HepG2 (cell line): ENCODE measurements at regions not wholly inside any gene's neighbourhood (a gene's known extent, or its start where the extent isn't known, plus 50 kb on each side); places are given as distances from the start of the nearest gene placed in this dataset.

Experiments
- ATAC-seq: fragments of 200-7000 bp; cut with Tn5 transposase; 3 replicates; pipeline ENCODE4 v1.9.1; 2020; ENCODE audit warnings: mild to moderate bottlenecking, moderate library complexity
- BruUV-seq: library from RNA; stranded (reverse); fragments of 400-500 nt; replicated peaks from 2 replicates; lab custom pipeline; 2021; lab: Mats Ljungman, UMichigan
- CTCF ChIA-PET: fragments of 300-600 bp; formaldehyde crosslinking; extraction: SDS; loops from one replicate; lab custom pipeline; 2021; ENCODE audit warnings: low total read pairs, inconsistent platforms, low intra/inter-chr PET ratio; lab: Yijun Ruan, JAX
- POLR2A ChIA-PET: fragments of 350-600 bp; sonication (Branson Sonifier 250); formaldehyde crosslinking; loops from one replicate; lab custom pipeline; 2020; ENCODE audit warnings: antibody characterized with exemption, inconsistent platforms; lab: Yijun Ruan, JAX
- DNase-seq: peaks from one replicate; pipeline ENCODE4 v3.0.0-alpha.2; 2015; ENCODE audit warnings: low spot score
- FAIRE-seq: peaks from 3 replicates; lab custom pipeline; 2011; peaks lifted over from hg19 to GRCh38; lab: Jason Lieb, UNC
- H2AFZ ChIP-seq: one replicate; pipeline ENCODE4 v1.6.1; 2011; ENCODE audit warnings: low read length, inconsistent platforms
- H3K27ac ChIP-seq: fragments of 300-600 bp; 3 replicates; pipeline ENCODE4 v1.8.0; 2011; ENCODE audit warnings: mixed run types, mild to moderate bottlenecking, mixed read lengths, low read length, inconsistent platforms; ENCODE audit not compliant: insufficient read depth; ENCODE audit errors: extremely low read length
- H3K27me3 ChIP-seq, 2 experiments: fragments of 200-600 bp in 1 of 2; 2 replicates in 1 of 2; 3 replicates in 1 of 2; pipeline versions ENCODE4 v1.6.0 to v1.8.0; 2011; ENCODE audit warnings: low read length in 2 of 2, mild to moderate bottlenecking in 2 of 2, moderate library complexity in 2 of 2, inconsistent platforms in 1 of 2; ENCODE audit not compliant: insufficient read depth in 2 of 2, control insufficient read depth in 1 of 2
- H3K36me3 ChIP-seq, 2 experiments: fragments of 200-600 bp in 1 of 2; replicated peaks in 1 of 2; 2 replicates in 1 of 2; 3 replicates in 1 of 2; pipeline versions ENCODE4 v1.5.1 to v1.8.0; 2011; ENCODE audit warnings: low read length in 2 of 2, inconsistent platforms in 1 of 2; ENCODE audit not compliant: insufficient read depth in 2 of 2, control insufficient read depth in 1 of 2
- H3K4me1 ChIP-seq: 2 replicates; pipeline ENCODE4 v1.5.1; 2012; ENCODE audit warnings: low read length, inconsistent platforms; ENCODE audit not compliant: insufficient read depth
- H3K4me2 ChIP-seq: 2 replicates; pipeline ENCODE4 v1.6.0; 2011; ENCODE audit warnings: low read depth, low read length, inconsistent platforms
- H3K4me3 ChIP-seq, 3 experiments: fragments of 200-600 bp in 1 of 3; sonication (generic), shearing (Covaris generic) in 1 of 3; replicated peaks in 1 of 3; 2 replicates each; pipeline ENCODE4 v1.5.1; 2011 to 2016; ENCODE audit warnings: low read length in 3 of 3, inconsistent platforms in 2 of 3, low read depth in 2 of 3, mild to moderate bottlenecking in 2 of 3, control low read depth in 1 of 3, mixed read lengths in 1 of 3; ENCODE audit not compliant: insufficient read depth in 1 of 3
- H3K79me2 ChIP-seq: one replicate; pipeline ENCODE4 v1.6.1; 2011; ENCODE audit warnings: low read length, inconsistent platforms; ENCODE audit not compliant: insufficient read depth
- H3K9ac ChIP-seq: 2 replicates; pipeline ENCODE4 v1.6.0; 2011; ENCODE audit warnings: mild to moderate bottlenecking, low read depth, low read length, inconsistent platforms; ENCODE audit not compliant: insufficient read depth
- H3K9me3 ChIP-seq: 2 replicates; pipeline ENCODE4 v1.5.1; 2012; ENCODE audit warnings: mild to moderate bottlenecking, low read length
- H4K20me1 ChIP-seq: 2 replicates; pipeline ENCODE4 v1.6.0; 2011; ENCODE audit warnings: inconsistent platforms, mild to moderate bottlenecking, low read length, moderate library complexity; ENCODE audit not compliant: insufficient read depth
- HNRNPUL1 ChIP-seq: fragments of 200-400 bp; formaldehyde crosslinking; IDR thresholded peaks from 2 replicates; pipeline ENCODE4 v1.6.1; 2017; ENCODE audit warnings: low read depth, mild to moderate bottlenecking, low read length, moderate library complexity
- WGBS: methylation state at CpG from one replicate; pipeline ENCODE4 v1.1.6; 2017; ENCODE audit warnings: low lambda C conversion rate; 5-methylcytosine and 5-hydroxymethylcytosine counted together
- in situ Hi-C: cut with HindIII; loops from 2 replicates; pipeline ENCODE4 v1.10.0; 2017; ENCODE audit warnings: low pct_unique_long_range_greater_than_20kb; ENCODE audit not compliant: extremely low pct_ligation_motif_present
- intact Hi-C: fragments of 100-400 bp; cut with micrococcal nuclease; formaldehyde crosslinking; loops from one replicate; pipeline ENCODE4 v1.10.0; 2022; ENCODE audit not compliant: unreplicated experiment
- TF ChIP-seq, protein P1 (sequence below): sonication (generic); formaldehyde crosslinking; IDR thresholded peaks from 2 replicates; pipeline ENCODE4 v1.4.0; 2020; ENCODE audit warnings: low read depth, mild to moderate bottlenecking, missing genetic modification reagents
- TF ChIP-seq, protein P2 (sequence below): sonication (generic); formaldehyde crosslinking; IDR thresholded peaks from 2 replicates; pipeline ENCODE4 v1.4.0; 2020; ENCODE audit warnings: missing genetic modification reagents

DNA sequence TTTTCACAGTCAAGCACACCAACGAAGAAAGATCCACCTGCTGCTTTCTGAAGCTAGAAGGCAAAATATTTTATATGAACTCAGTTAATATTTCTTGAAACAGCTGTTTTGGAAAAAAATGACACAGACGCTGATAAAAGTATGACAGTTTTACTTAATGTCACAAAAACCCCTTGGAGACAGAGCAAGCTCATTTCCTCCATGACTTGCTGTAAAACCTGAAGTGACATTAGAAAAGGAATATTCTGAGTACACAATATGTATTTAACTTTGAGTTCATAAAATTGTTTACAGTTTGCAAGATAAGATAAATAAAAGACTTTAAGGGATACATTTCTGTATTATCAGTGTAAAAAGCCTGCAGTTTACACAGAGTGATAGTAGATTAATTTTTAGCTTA is 105.4 kb downstream of the DSEL start (continued):
- TF ChIP-seq, protein P1, sequence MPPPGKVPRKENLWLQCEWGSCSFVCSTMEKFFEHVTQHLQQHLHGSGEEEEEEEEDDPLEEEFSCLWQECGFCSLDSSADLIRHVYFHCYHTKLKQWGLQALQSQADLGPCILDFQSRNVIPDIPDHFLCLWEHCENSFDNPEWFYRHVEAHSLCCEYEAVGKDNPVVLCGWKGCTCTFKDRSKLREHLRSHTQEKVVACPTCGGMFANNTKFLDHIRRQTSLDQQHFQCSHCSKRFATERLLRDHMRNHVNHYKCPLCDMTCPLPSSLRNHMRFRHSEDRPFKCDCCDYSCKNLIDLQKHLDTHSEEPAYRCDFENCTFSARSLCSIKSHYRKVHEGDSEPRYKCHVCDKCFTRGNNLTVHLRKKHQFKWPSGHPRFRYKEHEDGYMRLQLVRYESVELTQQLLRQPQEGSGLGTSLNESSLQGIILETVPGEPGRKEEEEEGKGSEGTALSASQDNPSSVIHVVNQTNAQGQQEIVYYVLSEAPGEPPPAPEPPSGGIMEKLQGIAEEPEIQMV (CRISPR knock-in tag) = no peak
- TF ChIP-seq, protein P2, sequence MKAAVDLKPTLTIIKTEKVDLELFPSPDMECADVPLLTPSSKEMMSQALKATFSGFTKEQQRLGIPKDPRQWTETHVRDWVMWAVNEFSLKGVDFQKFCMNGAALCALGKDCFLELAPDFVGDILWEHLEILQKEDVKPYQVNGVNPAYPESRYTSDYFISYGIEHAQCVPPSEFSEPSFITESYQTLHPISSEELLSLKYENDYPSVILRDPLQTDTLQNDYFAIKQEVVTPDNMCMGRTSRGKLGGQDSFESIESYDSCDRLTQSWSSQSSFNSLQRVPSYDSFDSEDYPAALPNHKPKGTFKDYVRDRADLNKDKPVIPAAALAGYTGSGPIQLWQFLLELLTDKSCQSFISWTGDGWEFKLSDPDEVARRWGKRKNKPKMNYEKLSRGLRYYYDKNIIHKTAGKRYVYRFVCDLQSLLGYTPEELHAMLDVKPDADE (CRISPR knock-in tag) = no peak

DNA sequence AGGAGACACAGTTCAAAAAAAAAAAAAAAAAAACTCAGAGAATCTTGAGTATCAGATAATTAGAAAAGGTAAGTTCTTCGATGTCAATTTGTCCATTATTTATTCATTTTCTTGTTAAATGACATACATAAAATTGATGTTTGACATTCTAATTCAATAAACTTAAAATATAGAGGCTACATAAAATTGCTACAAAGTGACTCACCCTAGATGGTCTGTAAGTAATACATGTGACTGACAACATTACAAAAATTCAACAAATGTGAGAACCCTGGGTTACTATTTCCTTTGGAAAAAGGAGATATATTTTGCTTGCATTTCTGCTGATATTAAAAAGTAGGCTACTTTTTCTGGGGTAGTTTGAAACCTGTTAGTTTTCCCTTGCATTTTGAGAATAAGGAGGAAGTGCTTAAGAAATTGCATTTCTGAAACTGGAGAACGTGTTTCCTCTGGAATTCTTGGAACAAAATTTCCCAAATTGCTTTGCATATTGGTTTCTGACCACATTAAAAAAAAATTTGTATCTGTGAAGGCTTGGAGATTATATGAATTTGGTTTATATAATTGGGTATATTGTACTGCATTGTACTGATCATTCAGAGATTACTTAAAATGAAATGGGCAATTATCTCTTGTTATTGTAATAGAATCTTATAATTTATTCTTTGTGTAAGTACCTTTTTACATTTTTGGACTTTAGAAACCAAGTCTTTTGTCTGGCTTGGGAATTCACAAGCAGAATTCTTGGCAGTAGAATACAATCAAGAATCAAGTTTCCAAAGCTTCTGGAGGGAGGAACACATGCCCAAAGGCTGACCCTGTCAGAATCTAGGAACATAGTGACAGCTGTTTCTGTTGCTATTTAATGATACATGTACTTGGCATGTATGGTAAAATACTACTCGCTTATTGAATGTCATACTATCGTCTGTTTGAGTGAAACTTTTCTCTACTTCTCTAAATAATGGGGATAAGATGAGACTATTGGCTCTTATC is 106.1 kb downstream of the DSEL start:
- ATAC-seq (no peak), FAIRE-seq (no peak), DNase-seq (no peak)
- no peak for TF ChIP-seq HNRNPUL1
- BruUV-seq = no TSS peak
- H3K27me3 ChIP-seq = no peaks in the 10 kb centered on the region
- H3K9me3 ChIP-seq = no peaks in the 10 kb centered on the region
- WGBS = 2% methylated on average over 4 of the region's 4 CpGs
- no peak overlapping the region for H3K9ac ChIP-seq
- no peaks in the 10 kb centered on the region for H3K36me3 ChIP-seq
- H3K79me2 ChIP-seq = no peaks in the 10 kb centered on the region
- ChIA-PET POLR2A (no interaction called here), CTCF (no interaction called here)
- H3K27ac ChIP-seq = no peak overlapping the region
- no peaks in the 10 kb centered on the region for H3K4me1 ChIP-seq
- H4K20me1 ChIP-seq = no peaks in the 10 kb centered on the region
- H3K4me2 ChIP-seq = no peak overlapping the region
- H2AFZ ChIP-seq = no peak overlapping the region
- in situ Hi-C loops (no loop called here), intact Hi-C loops (no loop called here)
- H3K4me3 ChIP-seq = no peak overlapping the region
